ENCODE measurements at regions not wholly inside any gene's neighbourhood (a gene's known extent, or its start where the extent isn't known, plus 50 kb on each side); places are given as distances from the start of the nearest gene placed in this dataset.
"Not testable (repeated sequence)": the region's sequence is repeated elsewhere in the genome, so short reads cannot be mapped to it uniquely, and the experiment has no call there.

DNA sequence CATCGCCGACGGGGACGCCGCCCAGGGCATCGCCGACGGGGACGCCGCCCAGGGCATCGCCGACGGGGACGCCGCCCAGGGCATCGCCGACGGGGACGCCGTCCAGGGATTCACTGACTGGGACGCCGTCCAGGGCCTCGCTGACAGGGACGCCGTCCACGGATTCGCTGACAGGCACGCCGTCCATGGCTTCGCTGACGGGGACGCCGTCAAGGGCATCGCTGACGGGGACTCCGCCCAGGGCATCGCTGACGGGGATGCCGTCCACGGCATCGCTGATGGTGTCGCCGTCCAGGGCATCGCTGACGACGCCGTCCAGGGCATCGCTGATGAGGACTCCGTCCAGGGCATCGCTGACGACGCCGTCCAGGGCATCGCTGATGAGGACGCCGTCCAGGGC is 947.2 kb downstream of the TUBA3C start:
- TF ChIP-seq, protein P1, sequence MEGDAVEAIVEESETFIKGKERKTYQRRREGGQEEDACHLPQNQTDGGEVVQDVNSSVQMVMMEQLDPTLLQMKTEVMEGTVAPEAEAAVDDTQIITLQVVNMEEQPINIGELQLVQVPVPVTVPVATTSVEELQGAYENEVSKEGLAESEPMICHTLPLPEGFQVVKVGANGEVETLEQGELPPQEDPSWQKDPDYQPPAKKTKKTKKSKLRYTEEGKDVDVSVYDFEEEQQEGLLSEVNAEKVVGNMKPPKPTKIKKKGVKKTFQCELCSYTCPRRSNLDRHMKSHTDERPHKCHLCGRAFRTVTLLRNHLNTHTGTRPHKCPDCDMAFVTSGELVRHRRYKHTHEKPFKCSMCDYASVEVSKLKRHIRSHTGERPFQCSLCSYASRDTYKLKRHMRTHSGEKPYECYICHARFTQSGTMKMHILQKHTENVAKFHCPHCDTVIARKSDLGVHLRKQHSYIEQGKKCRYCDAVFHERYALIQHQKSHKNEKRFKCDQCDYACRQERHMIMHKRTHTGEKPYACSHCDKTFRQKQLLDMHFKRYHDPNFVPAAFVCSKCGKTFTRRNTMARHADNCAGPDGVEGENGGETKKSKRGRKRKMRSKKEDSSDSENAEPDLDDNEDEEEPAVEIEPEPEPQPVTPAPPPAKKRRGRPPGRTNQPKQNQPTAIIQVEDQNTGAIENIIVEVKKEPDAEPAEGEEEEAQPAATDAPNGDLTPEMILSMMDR (IDR thresholded peaks at IDR 0.05) = not testable (repeated sequence)
- not testable (repeated sequence) for TF ChIP-seq POLR2A, EP300 (IDR thresholded peaks at IDR 0.05)

Measured in ovary (tissue), 3 donors.